GM18868 (cell line): ENCODE measurements at regions not wholly inside any gene's neighbourhood (a gene's known extent, or its start where the extent isn't known, plus 50 kb on each side); places are given as distances from the start of the nearest gene placed in this dataset.
A peak's percentile ranks its signal among the peaks of the same experiment; 100 is the strongest.
"Not testable (repeated sequence)": the region's sequence is repeated elsewhere in the genome, so short reads cannot be mapped to it uniquely, and the experiment has no call there.

Source experiments
- ATAC-seq: cut with Tn5 transposase; IDR thresholded peaks from one replicate; pipeline ENCODE4 v1.9.1; 2021; ENCODE audit warnings: mild to moderate bottlenecking, moderate library complexity; ENCODE audit not compliant: unreplicated experiment

DNA sequence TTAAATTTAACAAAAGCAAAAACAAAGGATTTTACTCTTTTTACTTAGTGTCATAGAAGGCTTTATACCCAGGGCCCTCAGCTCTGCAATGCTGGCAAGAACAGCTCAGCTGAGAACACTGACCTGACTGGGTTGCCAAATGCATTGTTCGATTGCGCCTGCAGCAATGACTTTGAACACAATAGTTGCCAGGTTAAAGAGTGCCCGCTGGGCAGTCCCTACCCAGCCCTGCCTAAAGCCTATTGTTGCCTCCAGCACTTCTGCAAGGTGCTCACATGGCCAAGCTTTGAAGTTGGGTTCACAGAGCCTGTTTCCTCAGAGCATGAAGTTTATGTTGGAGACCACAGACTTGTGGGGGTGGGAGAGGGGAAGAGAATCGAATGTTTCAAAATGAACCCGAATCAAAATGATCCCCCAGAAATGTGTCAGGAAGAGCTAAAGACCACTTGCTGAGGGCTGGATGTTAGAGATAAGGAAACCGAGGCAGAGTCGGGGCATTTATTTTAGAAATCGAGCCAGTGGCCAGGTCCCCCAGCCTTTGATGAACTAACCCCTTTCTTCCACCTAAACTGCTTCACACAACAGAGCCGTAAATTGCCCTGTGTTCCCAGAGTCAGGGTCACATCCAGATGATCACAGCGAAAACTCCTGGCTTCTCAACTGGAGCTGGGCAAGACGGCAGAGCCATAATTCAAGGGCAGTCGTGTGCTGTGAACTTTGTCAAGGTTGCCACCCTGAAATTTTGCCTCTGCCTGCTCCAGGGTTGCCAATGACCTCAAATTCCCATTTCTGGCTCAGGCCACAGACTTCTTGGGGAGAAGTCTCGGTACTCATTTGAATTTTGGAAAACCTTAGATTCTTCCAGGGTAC lies 55.0 kb downstream of the FOXA2 start:
- no peak for ATAC-seq

DNA sequence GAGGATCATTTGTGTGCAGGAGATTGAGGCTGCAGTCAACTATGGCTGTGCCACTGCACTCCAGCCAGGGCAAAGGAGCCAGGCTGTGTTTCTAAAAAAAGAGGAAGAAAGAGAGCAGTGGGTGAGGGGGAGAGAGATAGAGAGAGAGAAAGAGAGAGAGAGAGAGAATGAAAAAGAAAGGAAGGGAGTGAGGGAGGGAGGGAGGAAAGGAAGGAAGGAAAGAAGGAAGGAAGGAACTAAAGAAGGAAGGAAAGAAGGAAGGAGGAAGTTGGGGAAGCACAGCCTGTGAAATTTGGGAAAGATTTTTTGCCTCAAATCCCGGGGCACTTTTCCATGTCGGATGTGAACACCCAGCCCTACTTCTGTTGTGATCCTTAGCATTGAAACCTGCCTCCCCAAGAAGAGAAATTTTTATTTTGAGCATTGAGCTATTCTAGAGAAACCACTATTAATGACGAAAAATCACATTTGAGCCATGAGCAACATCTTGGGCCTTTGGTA lies 57.8 kb downstream of the FOXA2 start:
- no peak for ATAC-seq

DNA sequence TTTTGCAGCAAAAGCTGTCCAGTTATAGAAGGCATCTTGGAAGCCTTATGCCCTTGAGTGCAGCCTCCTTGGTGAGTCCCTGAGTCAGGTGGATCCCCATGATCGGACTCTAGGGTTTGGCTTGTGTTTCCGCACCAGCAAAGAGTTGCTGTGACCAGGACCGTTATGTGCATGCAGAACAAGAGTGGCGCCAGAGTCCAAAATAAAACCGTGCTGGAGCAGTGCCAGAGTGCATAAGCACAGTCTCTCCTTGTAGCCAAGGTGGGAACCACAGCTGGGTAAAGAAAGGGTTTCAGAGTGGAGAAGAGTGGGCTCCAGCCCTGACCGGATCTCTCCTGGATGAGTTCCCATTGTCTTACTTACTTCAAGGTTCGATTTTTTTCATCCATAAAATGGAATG lies 58.6 kb downstream of the FOXA2 start:
- ATAC-seq: no peak

- ATAC-seq: no peak
These were observed 59.1 kb downstream of the FOXA2 start for GRCh38 chr20:22525069-22525820.

GRCh38 chr20:22524393-22525015 lies 59.9 kb downstream of the FOXA2 start:
- ATAC-seq: no peak

- ATAC-seq: no peak
These were observed 60.6 kb downstream of the FOXA2 start for GRCh38 chr20:22523499-22524392.

DNA sequence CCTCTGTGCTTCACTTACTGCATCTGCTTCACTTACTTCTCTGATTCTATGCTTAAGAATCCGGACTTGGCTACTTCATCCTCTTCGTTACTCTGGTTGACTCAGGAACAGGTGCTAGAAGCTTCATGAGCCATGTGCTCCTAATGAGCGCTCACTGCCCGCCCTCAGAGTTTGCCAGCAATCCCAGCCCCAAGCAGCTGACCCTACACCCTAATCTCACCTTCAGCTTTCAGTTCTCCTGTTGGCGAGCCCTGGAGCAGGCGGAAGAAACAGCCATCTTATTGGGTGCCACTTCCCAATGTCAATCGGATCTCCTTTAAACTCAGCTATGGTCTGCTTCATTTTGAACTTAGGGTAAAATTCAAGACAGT lies 61.3 kb downstream of the FOXA2 start:
- no peak for ATAC-seq

DNA sequence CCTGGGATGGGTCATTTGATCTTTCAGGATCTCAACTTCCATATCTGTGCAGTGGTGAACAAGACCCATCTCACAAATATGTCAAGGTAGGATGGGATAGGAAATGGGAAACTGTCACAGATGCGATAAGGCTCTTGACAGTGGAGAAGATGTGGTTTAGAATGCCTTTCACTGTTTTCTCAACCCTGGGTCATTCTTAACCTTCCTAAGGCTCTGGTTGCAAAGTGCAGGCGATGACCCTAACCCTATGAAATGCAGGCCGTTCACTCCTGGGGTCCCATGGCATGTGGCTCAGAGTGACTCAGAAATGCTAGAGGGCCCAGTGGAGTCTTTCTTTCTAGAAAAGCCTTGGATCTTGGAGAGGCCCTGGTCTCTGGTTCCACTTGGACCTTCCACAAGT lies 61.7 kb downstream of the FOXA2 start:
- ATAC-seq: no peak

DNA sequence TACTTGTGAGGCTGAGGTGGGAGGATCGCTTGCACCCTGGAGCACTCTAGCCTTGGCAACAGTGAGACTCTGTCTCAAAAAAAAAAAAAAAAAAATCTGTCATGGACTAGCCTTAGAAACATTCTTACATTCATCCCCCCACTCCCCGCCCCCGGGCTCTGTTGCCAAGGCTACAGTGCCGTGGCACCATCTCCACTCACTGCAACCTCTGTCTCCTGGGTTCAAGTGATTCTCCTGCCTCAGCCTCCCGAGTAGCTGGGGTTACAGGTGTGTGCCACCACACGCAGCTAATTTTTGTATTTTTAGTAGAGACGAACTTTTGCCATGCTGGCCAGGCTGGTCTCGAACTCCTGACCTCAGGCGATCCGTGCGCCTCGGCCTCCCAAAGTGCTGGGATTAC lies 62.4 kb downstream of the FOXA2 start:
- ATAC-seq: not testable (repeated sequence)

- no peak for ATAC-seq
These were observed 64.0 kb downstream of the FOXA2 start for GRCh38 chr20:22520381-22520780.

GRCh38 chr20:22515264-22515663 lies 69.1 kb downstream of the FOXA2 start:
- no peak for ATAC-seq

GRCh38 chr20:22513574-22513973 lies 70.8 kb downstream of the FOXA2 start:
- no peak for ATAC-seq

DNA sequence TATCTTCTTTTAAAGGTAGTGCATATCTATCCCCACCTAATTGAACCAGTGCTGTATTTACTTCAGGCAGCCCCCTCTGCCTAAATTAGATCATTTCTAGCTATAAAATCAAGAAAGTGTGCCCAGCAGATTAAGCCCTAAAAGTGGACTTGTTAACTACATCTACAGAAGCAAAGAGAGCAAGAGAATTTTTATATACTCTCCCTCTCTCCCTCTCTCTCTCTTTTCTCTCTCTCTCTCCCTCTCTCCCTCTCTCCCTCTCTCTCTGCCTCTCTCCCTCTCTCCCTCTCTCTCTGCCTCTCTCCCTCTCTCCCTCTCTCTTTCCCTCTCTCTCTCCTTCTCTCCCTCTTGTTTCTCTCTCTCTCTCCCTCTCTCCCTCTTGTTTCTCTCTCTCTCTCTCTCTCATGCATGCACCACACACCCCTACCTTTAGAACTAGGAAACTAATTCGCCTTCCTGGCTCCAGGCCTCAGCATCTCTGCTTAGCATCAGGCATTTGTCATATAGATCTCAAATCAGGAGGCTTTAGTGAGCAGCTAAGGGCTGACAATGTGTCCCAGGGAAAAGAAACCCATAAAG lies 71.4 kb downstream of the FOXA2 start:
- no peak for ATAC-seq

GRCh38 chr20:22511943-22512910 lies 72.1 kb downstream of the FOXA2 start:
- ATAC-seq: no peak

GRCh38 chr20:22509843-22510147 lies 74.6 kb downstream of the FOXA2 start:
- ATAC-seq: no peak

DNA sequence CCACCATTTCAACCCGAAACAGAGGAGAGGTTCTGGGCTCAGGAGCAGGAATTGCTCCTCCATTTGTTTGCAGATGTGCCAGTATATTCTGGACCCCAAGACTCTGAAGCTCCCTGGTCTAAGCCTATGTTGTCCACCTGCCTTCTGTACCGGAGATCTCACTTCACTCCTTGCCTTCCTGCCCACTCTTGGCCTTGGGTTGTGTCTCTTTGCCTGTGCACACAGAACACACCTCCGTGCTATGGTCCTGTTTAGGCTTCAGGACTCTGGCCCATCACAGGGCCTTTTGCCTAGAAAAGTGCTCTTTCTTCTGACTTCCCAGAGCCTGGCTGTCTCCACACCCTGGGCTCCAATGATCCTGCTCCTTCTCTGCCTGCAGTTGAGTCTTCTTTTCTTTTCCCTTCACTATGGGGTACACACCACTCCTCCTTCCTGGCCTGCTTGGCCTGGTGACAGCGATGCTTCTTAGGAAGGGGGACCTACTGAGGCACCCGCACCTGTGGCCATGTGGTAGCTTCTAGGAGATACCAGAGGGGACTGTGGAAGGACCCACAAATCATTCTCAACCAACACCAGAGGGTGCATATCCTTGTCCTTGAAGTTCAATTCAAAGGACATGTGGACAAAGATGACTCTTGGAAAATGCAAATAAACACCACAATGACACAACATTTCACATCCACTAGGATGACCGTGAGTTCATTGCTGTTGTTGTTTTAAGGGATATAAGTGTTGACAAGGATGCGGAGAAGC lies 75.1 kb downstream of the FOXA2 start:
- no peak for ATAC-seq

- ATAC-seq: no peak
These were observed 75.9 kb downstream of the FOXA2 start for GRCh38 chr20:22508426-22508825.

DNA sequence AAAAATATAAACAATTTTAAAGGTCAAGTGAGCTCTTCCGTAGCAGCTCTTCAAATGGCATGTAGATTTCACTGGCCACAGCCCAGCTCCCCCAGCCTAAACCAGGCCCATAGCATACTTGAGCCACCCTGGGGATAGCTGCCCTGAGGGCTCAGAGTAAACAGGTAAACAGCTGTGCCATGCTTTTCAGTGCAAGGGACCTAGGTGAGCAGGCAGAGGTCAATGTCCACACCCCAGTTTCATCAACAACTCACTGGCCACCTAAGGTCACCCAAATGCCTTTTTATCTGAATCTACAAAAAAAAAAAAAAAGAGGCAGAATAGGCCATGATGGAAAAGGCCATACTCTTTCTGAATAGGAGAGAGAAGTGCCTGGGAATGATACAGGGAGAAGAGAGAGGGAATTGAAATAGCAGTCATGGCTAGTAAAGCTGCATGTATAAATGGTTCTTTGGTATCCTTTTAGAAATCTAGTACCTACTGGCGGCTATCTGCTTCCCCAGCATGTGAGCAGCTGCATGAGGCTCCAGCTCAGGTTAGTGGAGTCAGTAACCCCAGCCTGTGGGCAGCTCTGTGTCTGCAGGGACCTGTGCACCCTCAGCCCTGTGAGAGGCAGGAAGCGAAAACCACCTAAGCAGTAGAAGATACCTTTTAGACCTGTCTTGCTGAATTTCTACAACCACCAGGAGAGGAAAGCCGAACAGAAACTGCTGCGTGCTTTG lies 77.0 kb downstream of the FOXA2 start:
- peak; percentile 53 for ATAC-seq
